HG03378 (cell line): ENCODE measurements at regions not wholly inside any gene's neighbourhood (a gene's known extent, or its start where the extent isn't known, plus 50 kb on each side); places are given as distances from the start of the nearest gene placed in this dataset.
"Not testable (repeated sequence)": the region's sequence is repeated elsewhere in the genome, so short reads cannot be mapped to it uniquely, and the experiment has no call there.

Experiments used
- ATAC-seq: cut with Tn5 transposase; IDR thresholded peaks from one replicate; pipeline ENCODE4 v1.9.1; 2021; ENCODE audit warnings: mild to moderate bottlenecking, moderate library complexity; ENCODE audit not compliant: unreplicated experiment

GRCh38 chr2:224155896-224156295 is 116.8 kb upstream of the SERPINE2 start:
- no peak for ATAC-seq

- no peak for ATAC-seq
Measured at GRCh38 chr2:224155371-224155770, 116.3 kb upstream of the SERPINE2 start.

GRCh38 chr2:224151680-224152310 is 112.7 kb upstream of the SERPINE2 start:
- ATAC-seq: no peak

- ATAC-seq: no peak
Measured at GRCh38 chr2:224151161-224151560, 112.1 kb upstream of the SERPINE2 start.

- ATAC-seq: not testable (repeated sequence)
Measured at GRCh38 chr2:224148058-224148457, 109.0 kb upstream of the SERPINE2 start.

- ATAC-seq: no peak
Measured at GRCh38 chr2:224147174-224147573, 108.1 kb upstream of the SERPINE2 start.

GRCh38 chr2:224146356-224147160 is 107.5 kb upstream of the SERPINE2 start:
- no peak for ATAC-seq

GRCh38 chr2:224145751-224146355 is 106.8 kb upstream of the SERPINE2 start:
- ATAC-seq: no peak

GRCh38 chr2:224143526-224143925 is 104.4 kb upstream of the SERPINE2 start:
- ATAC-seq: no peak

- no peak for ATAC-seq
Measured at GRCh38 chr2:224142397-224143312, 103.6 kb upstream of the SERPINE2 start.

GRCh38 chr2:224141304-224141703 is 102.2 kb upstream of the SERPINE2 start:
- no peak for ATAC-seq

- no peak for ATAC-seq
Measured at GRCh38 chr2:224137208-224137607, 98.1 kb upstream of the SERPINE2 start.

- no peak for ATAC-seq
Measured at GRCh38 chr2:224136396-224136795, 97.3 kb upstream of the SERPINE2 start.

- no peak for ATAC-seq
Measured at GRCh38 chr2:224135881-224136280, 96.8 kb upstream of the SERPINE2 start.

GRCh38 chr2:224134003-224134734 is 95.1 kb upstream of the SERPINE2 start:
- no peak for ATAC-seq

- no peak for ATAC-seq
Measured at GRCh38 chr2:224133387-224133786, 94.3 kb upstream of the SERPINE2 start.

- ATAC-seq: no peak
Measured at GRCh38 chr2:224127871-224128501, 88.9 kb upstream of the SERPINE2 start.

- no peak for ATAC-seq
Measured at GRCh38 chr2:224126440-224126839, 87.4 kb upstream of the SERPINE2 start.

GRCh38 chr2:224126003-224126402 is 86.9 kb upstream of the SERPINE2 start:
- no peak for ATAC-seq

GRCh38 chr2:224122542-224122941 is 83.5 kb upstream of the SERPINE2 start:
- ATAC-seq: no peak
